Heart right ventricle (tissue), 16 donors: ENCODE measurements at regions not wholly inside any gene's neighbourhood (a gene's known extent, or its start where the extent isn't known, plus 50 kb on each side); places are given as distances from the start of the nearest gene placed in this dataset.
A peak's percentile ranks its signal among the peaks of the same experiment; 100 is the strongest.

ENCODE experiments used
- ATAC-seq, 8 donors: fragments of 200-7000 bp; cut with Tn5 transposase; one replicate each; pipeline ENCODE4 v1.9.1; 2020; ENCODE audit warnings: mild to moderate bottlenecking in 8 of 8, moderate library complexity in 8 of 8, moderate number of reproducible peaks in 1 of 8
- DNase-seq, 2 donors: peaks; one replicate each; pipeline ENCODE4 v3.0.0-alpha.2; 2020
- H3K27ac ChIP-seq, 10 donors: fragments of 200-600 bp; sonication (generic) in 2 of 10; one replicate each; pipeline versions ENCODE4 v1.5.0 to v1.8.0; 2020 to 2022; ENCODE audit warnings: mild to moderate bottlenecking in 3 of 10
- H3K27me3 ChIP-seq, 7 donors: fragments of 200-600 bp; one replicate each; pipeline ENCODE4 v1.8.0; 2021 to 2022; ENCODE audit warnings: mild to moderate bottlenecking in 2 of 7
- H3K36me3 ChIP-seq, 9 donors: fragments of 200-600 bp; sonication (generic) in 1 of 9; one replicate each; pipeline versions ENCODE4 v1.5.0 to v1.8.0; 2020 to 2022; ENCODE audit warnings: mild to moderate bottlenecking in 2 of 9
- H3K4me1 ChIP-seq, 9 donors: fragments of 200-600 bp; sonication (generic) in 1 of 9; one replicate each; pipeline versions ENCODE4 v1.5.0 to v1.8.0; 2020 to 2022; ENCODE audit warnings: mild to moderate bottlenecking in 4 of 9
- H3K4me3 ChIP-seq, 10 donors: fragments of 200-600 bp; sonication (generic) in 2 of 10; one replicate each; pipeline versions ENCODE4 v1.5.0 to v1.8.0; 2020 to 2022; ENCODE audit warnings: mild to moderate bottlenecking in 7 of 10, moderate library complexity in 2 of 10
- H3K9me3 ChIP-seq, 11 donors: fragments of 200-600 bp in 10 of 11; sonication (generic) in 2 of 11; one replicate each; pipeline versions ENCODE4 v1.5.0 to v1.8.0; 2013 to 2022; ENCODE audit warnings: mild to moderate bottlenecking in 2 of 11, control low read depth in 1 of 11, moderate library complexity in 1 of 11
- WGBS, 2 donors: extraction: QIAGEN DNeasy Blood & Tissue Kit; methylation state at CpG; one replicate each; pipeline ENCODE4 v1.1.7; 2013; ENCODE audit warnings: inconsistent platforms in 1 of 2; 5-methylcytosine and 5-hydroxymethylcytosine counted together
- intact Hi-C, 10 donors: fragments of 100-400 bp; cut with DNase I; formaldehyde crosslinking; loops; one replicate each; pipeline versions ENCODE4 v1.11.1 to v1.14.2; 2022
- TF ChIP-seq, protein P1 (sequence below), 9 donors: fragments of 200-600 bp; sonication (generic) in 2 of 9; IDR thresholded peaks; one replicate each; pipeline versions ENCODE4 v1.5.0 to v1.8.0; 2021 to 2022; ENCODE audit warnings: antibody characterized with exemption in 9 of 9, mild to moderate bottlenecking in 5 of 9, moderate library complexity in 1 of 9
- donor health status: Arrhythmogenic right ventricular cardiomyopathy.
- donor health status: ischemic (EF 13 %, LVEDD 7.1; RV severe dilation, severe dysfunction).
- donor health status: healthy with polysubstance abuse.
- donor health status: DM: no; HTN: yes; CAD: no.
- donor health status: DM: no; HTN: no; CAD: no.
- donor health status: ischemic (EF 25% LVEDD 6.9; RV normal size, moderate dysfunction).
- donor health status: ischemic (EF 25% LVEDD 5.7; RV mildly dilated, moderate dysfunction).
- donor health status: healthy.
- donor health status: DM: yes; HTN: yes; CAD: no.
- donor health status: Ischemic cardiomyopathy.
- donor health status: ischemic (EF 35%, LVEDD 5.7; RV mildly dilated, moderate dysfunction).
- donor health status: nonischemic (EF 11% LVEDD 7.7; RV severe dilation, severe dysfunction).
- donor health status: DM: yes; HTN: yes; CAD: no.
- donor health status: PGD.
- donor health status: ischemic (EF 29% LVEDD 5.4; RV normal size, mild dysfunction).
- donor health status: nonischemic (EF 23%, LVEDD 6.1; RV moderate dilation, normal function).

DNA sequence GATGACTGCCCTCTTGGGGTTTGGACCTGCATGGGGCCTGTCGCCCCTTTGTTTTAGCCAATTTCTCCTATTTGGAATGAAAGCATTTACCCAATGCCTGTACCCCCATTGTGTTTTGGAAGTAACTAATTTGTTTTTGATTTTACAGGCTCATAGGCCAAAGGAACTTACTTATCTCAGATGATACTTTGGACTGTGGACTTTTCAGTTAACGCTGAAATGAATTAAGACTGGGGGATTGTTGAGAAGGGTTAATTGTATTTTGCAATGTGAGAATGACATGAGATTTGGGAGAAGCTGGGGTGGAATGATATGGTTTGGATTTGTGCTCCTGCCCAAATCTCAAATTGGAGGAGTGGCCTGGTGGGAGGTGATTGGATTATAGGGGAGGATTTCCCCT, 185.8 kb upstream of the PHYHIPL start:
- H3K27ac ChIP-seq = no peak overlapping the region
- TF ChIP-seq, protein P1, sequence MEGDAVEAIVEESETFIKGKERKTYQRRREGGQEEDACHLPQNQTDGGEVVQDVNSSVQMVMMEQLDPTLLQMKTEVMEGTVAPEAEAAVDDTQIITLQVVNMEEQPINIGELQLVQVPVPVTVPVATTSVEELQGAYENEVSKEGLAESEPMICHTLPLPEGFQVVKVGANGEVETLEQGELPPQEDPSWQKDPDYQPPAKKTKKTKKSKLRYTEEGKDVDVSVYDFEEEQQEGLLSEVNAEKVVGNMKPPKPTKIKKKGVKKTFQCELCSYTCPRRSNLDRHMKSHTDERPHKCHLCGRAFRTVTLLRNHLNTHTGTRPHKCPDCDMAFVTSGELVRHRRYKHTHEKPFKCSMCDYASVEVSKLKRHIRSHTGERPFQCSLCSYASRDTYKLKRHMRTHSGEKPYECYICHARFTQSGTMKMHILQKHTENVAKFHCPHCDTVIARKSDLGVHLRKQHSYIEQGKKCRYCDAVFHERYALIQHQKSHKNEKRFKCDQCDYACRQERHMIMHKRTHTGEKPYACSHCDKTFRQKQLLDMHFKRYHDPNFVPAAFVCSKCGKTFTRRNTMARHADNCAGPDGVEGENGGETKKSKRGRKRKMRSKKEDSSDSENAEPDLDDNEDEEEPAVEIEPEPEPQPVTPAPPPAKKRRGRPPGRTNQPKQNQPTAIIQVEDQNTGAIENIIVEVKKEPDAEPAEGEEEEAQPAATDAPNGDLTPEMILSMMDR (IDR thresholded peaks at IDR 0.05) = no peak
- no peak overlapping the region for H3K4me3 ChIP-seq
- peaks cover 0 to 15% (median 0%) of the 10 kb centered on the region in 11 donors for H3K9me3 ChIP-seq
- peaks cover 0 to 9% (median 0%) of the 10 kb centered on the region in 9 donors for H3K4me1 ChIP-seq
- WGBS, 2 donors = 97% methylated on average over 2 of the region's 2 CpGs
- intact Hi-C loops = no loop called here
- H3K36me3 ChIP-seq = no peaks in the 10 kb centered on the region
- DNase-seq (no peak), ATAC-seq (no peak)
- H3K27me3 ChIP-seq = no peaks in the 10 kb centered on the region

- no peak overlapping the region for H3K4me3 ChIP-seq
- intact Hi-C loops = no loop called here
- DNase-seq (no peak), ATAC-seq (no peak)
- H3K27ac ChIP-seq = no peak overlapping the region
- H3K36me3 ChIP-seq = no peaks in the 10 kb centered on the region
- H3K9me3 ChIP-seq = peaks cover 0 to 15% (median 0%) of the 10 kb centered on the region in 11 donors
- TF ChIP-seq, protein P1 (IDR thresholded peaks at IDR 0.05) = no peak
- H3K27me3 ChIP-seq = no peaks in the 10 kb centered on the region
- peaks cover 0 to 9% (median 0%) of the 10 kb centered on the region in 9 donors for H3K4me1 ChIP-seq
Observed at GRCh38 chr10:58991856-58992255, 184.6 kb upstream of the PHYHIPL start.

GRCh38 chr10:58992830-58993460, 183.5 kb upstream of the PHYHIPL start:
- no peaks in the 10 kb centered on the region for H3K27me3 ChIP-seq
- DNase-seq (no peak), ATAC-seq (peak in 1 of 8 donors; percentile 61)
- no peak overlapping the region for H3K27ac ChIP-seq
- WGBS, 2 donors = 52 to 58% methylated on average over 4 of the region's 4 CpGs
- peaks cover 0 to 9% (median 0%) of the 10 kb centered on the region in 9 donors for H3K4me1 ChIP-seq
- no peak overlapping the region for H3K4me3 ChIP-seq
- intact Hi-C loops = no loop called here
- TF ChIP-seq, protein P1 (IDR thresholded peaks at IDR 0.05) = no peak
- H3K36me3 ChIP-seq = no peaks in the 10 kb centered on the region
- peaks cover 0 to 15% (median 0%) of the 10 kb centered on the region in 11 donors for H3K9me3 ChIP-seq

GRCh38 chr10:58993480-58994221, 182.8 kb upstream of the PHYHIPL start:
- Histone ChIP-seq H3K36me3 (no peaks in the 10 kb centered on the region), H3K4me3 (no peak overlapping the region), H3K27ac (no peak overlapping the region), H3K27me3 (no peaks in the 10 kb centered on the region), H3K9me3 (peaks cover 0 to 15% (median 0%) of the 10 kb centered on the region in 11 donors), H3K4me1 (peaks cover 0 to 9% (median 0%) of the 10 kb centered on the region in 9 donors)
- TF ChIP-seq, protein P1 (IDR thresholded peaks at IDR 0.05) = no peak
- DNase-seq (no peak), ATAC-seq (no peak)
- WGBS, 2 donors = 68 to 70% methylated on average over 7 of the region's 7 CpGs
- intact Hi-C loops = no loop called here
